ENCODE measurements at regions not wholly inside any gene's neighbourhood (a gene's known extent, or its start where the extent isn't known, plus 50 kb on each side); places are given as distances from the start of the nearest gene placed in this dataset.

DNA sequence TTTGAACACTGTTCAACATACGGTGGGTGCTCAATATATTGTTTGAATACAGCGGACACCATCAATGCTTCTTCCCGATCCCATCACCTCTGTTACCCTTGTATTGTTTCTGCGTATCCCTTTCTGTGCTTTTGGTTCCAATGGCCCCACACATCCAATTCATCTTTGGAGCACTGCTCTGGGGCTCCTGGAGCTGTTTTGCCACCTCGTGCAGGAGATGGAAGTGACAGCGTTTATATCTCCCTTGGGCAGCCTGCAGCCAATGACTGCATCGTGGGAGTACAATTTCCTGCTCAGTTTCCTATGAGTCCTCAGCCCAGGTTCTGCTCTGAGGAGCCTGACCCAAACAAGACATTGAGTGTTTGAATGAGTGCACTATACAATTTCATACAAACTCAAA lies 50.2 kb upstream of the PIK3CG start:
- Histone ChIP-seq H3K36me3 (ENCODE audit: control insufficient read depth, low read length) (no peaks in the 10 kb centered on the region), H3K4me1 (ENCODE audit: control insufficient read depth, low read length) (0 out of 2 replicates have a peak, but pooled peaks cover 3% of the 10 kb centered on the region), H3K4me2 (ENCODE audit: low read length) (no peak overlapping the region), H4K20me1 (ENCODE audit: control insufficient read depth, insufficient read depth, low read depth, low read length) (no peaks in the 10 kb centered on the region), H3F3A (ENCODE audit: control insufficient read depth, insufficient read depth) (no peaks in the 10 kb centered on the region), H3K27me3 (ENCODE audit: control insufficient read depth, low read length) (no peaks in the 10 kb centered on the region), H3K79me2 (ENCODE audit: control insufficient read depth, low read length) (no peaks in the 10 kb centered on the region), H3K9me2 (replicated peaks; ENCODE audit: control insufficient read depth, low read length) (no peaks in the 10 kb centered on the region), H3K27ac (ENCODE audit: low read depth, low read length) (no peak overlapping the region), H3K4me3 (ENCODE audit: low read length) (no peak overlapping the region), H3K9me3 (ENCODE audit: control insufficient read depth, insufficient read depth, low read length) (no peaks in the 10 kb centered on the region)
- TF ChIP-seq CTCF (IDR thresholded peaks at IDR 0.05; ENCODE audit: low read depth, low read length, poor library complexity, severe bottlenecking), result no peak
- TF ChIP-seq EZH2phosphoT487 (IDR thresholded peaks at IDR 0.05; ENCODE audit: borderline replicate concordance, low read length), result no peak

All from DOHH2 (cell line).